ENCODE measurements at regions not wholly inside any gene's neighbourhood (a gene's known extent, or its start where the extent isn't known, plus 50 kb on each side); places are given as distances from the start of the nearest gene placed in this dataset.

DNA sequence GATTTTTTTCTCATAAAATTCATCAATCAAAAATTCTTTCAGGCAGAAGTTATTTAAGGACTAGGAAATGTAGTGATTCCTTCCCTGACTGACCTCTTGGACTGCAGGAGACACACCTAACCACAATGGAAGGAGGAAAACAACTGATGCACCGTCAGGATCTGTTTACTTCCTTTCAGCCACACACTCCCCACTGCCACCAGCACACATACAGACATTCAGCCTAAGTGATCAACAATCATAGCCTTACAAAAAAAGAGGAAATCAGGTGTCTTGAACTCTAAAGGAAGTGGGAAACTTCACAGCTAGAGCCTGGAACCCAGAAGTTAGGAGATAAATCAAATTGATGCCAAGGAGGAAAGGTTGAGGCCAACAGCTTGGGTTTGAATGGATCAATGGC, 213.5 kb upstream of the ACVR2A start:
- Histone ChIP-seq H3K4me1 (ENCODE audit: control insufficient read depth, extremely low read depth, insufficient read depth, low read length) (no peaks in the 10 kb centered on the region), H3K79me2 (ENCODE audit: control insufficient read depth, insufficient read depth, low read length) (no peaks in the 10 kb centered on the region), H3K27ac (ENCODE audit: insufficient read depth, low read length) (no peak overlapping the region), H3K9me3 (ENCODE audit: control insufficient read depth, insufficient read depth, low read depth, low read length) (no peaks in the 10 kb centered on the region), H3K4me3 (replicated peaks in 1 of 4; ENCODE audit: control extremely low read depth in 1 of 4, insufficient read depth in 1 of 4, low read depth in 3 of 4, low read length in 4 of 4) (no peak overlapping the region), H3K36me3 (ENCODE audit: control insufficient read depth, insufficient read depth, low read length) (no peaks in the 10 kb centered on the region), H4K20me1 (ENCODE audit: control insufficient read depth, extremely low read depth, insufficient read depth, low read length) (no peaks in the 10 kb centered on the region), H3K27me3 (ENCODE audit: control insufficient read depth, insufficient read depth, low read length) (no peaks in the 10 kb centered on the region), H3K9ac (ENCODE audit: insufficient read depth, low read length) (no peak overlapping the region), H2AFZ (ENCODE audit: low read length) (no peak overlapping the region), H3K4me2 (ENCODE audit: extremely low read depth, insufficient read depth, low read length) (no peak overlapping the region)
- no peak for TF ChIP-seq CTCF (conservative IDR thresholded peaks at IDR 0.05 in 1 of 2, IDR thresholded peaks at IDR 0.05 in 1 of 2; ENCODE audit: low read depth in 1 of 2, low read length in 2 of 2)
- TF ChIP-seq EZH2 (IDR thresholded peaks at IDR 0.05; ENCODE audit: low read length, missing control alignments), result no peak
- no peak for DNase-seq (ENCODE audit: low read depth in 2 of 2)

- H3K27me3 ChIP-seq (ENCODE audit: control insufficient read depth, insufficient read depth, low read length), result no peaks in the 10 kb centered on the region
- no peak overlapping the region for H3K27ac ChIP-seq (ENCODE audit: insufficient read depth, low read length)
- H3K79me2 ChIP-seq (ENCODE audit: control insufficient read depth, insufficient read depth, low read length), result no peaks in the 10 kb centered on the region
- H4K20me1 ChIP-seq (ENCODE audit: control insufficient read depth, extremely low read depth, insufficient read depth, low read length), result no peaks in the 10 kb centered on the region
- no peak overlapping the region for H3K9ac ChIP-seq (ENCODE audit: insufficient read depth, low read length)
- H3K4me2 ChIP-seq (ENCODE audit: extremely low read depth, insufficient read depth, low read length), result no peak overlapping the region
- no peak for TF ChIP-seq EZH2 (IDR thresholded peaks at IDR 0.05; ENCODE audit: low read length, missing control alignments)
- no peak for TF ChIP-seq CTCF (conservative IDR thresholded peaks at IDR 0.05 in 1 of 2, IDR thresholded peaks at IDR 0.05 in 1 of 2; ENCODE audit: low read depth in 1 of 2, low read length in 2 of 2)
- H3K9me3 ChIP-seq (ENCODE audit: control insufficient read depth, insufficient read depth, low read depth, low read length), result no peaks in the 10 kb centered on the region
- H3K36me3 ChIP-seq (ENCODE audit: control insufficient read depth, insufficient read depth, low read length), result no peaks in the 10 kb centered on the region
- H2AFZ ChIP-seq (ENCODE audit: low read length), result no peak overlapping the region
- no peaks in the 10 kb centered on the region for H3K4me1 ChIP-seq (ENCODE audit: control insufficient read depth, extremely low read depth, insufficient read depth, low read length)
- H3K4me3 ChIP-seq (replicated peaks in 1 of 4; ENCODE audit: control extremely low read depth in 1 of 4, insufficient read depth in 1 of 4, low read depth in 3 of 4, low read length in 4 of 4), result no peak overlapping the region
- peak in 1 of 2 donors; percentile 40 for DNase-seq (ENCODE audit: low read depth in 2 of 2)
Observed at GRCh38 chr2:147630585-147630984, 214.2 kb upstream of the ACVR2A start.

GRCh38 chr2:147628971-147629421, 215.8 kb upstream of the ACVR2A start:
- no peak for TF ChIP-seq CTCF (conservative IDR thresholded peaks at IDR 0.05 in 1 of 2, IDR thresholded peaks at IDR 0.05 in 1 of 2; ENCODE audit: low read depth in 1 of 2, low read length in 2 of 2)
- TF ChIP-seq EZH2 (IDR thresholded peaks at IDR 0.05; ENCODE audit: low read length, missing control alignments), result no peak
- H3K27ac ChIP-seq (ENCODE audit: insufficient read depth, low read length), result no peak overlapping the region
- no peaks in the 10 kb centered on the region for H3K4me1 ChIP-seq (ENCODE audit: control insufficient read depth, extremely low read depth, insufficient read depth, low read length)
- no peak overlapping the region for H2AFZ ChIP-seq (ENCODE audit: low read length)
- H3K4me2 ChIP-seq (ENCODE audit: extremely low read depth, insufficient read depth, low read length), result no peak overlapping the region
- no peaks in the 10 kb centered on the region for H3K9me3 ChIP-seq (ENCODE audit: control insufficient read depth, insufficient read depth, low read depth, low read length)
- H4K20me1 ChIP-seq (ENCODE audit: control insufficient read depth, extremely low read depth, insufficient read depth, low read length), result no peaks in the 10 kb centered on the region
- no peaks in the 10 kb centered on the region for H3K27me3 ChIP-seq (ENCODE audit: control insufficient read depth, insufficient read depth, low read length)
- H3K4me3 ChIP-seq (replicated peaks in 1 of 4; ENCODE audit: control extremely low read depth in 1 of 4, insufficient read depth in 1 of 4, low read depth in 3 of 4, low read length in 4 of 4), result no peak overlapping the region
- H3K36me3 ChIP-seq (ENCODE audit: control insufficient read depth, insufficient read depth, low read length), result no peaks in the 10 kb centered on the region
- H3K9ac ChIP-seq (ENCODE audit: insufficient read depth, low read length), result no peak overlapping the region
- H3K79me2 ChIP-seq (ENCODE audit: control insufficient read depth, insufficient read depth, low read length), result no peaks in the 10 kb centered on the region
- peak in 1 of 2 donors; percentile 46 for DNase-seq (ENCODE audit: low read depth in 2 of 2)

All from fibroblast of lung (primary cell).